HepG2 (cell line): ENCODE measurements at regions not wholly inside any gene's neighbourhood (a gene's known extent, or its start where the extent isn't known, plus 50 kb on each side); places are given as distances from the start of the nearest gene placed in this dataset.
"Not testable (repeated sequence)": the region's sequence is repeated elsewhere in the genome, so short reads cannot be mapped to it uniquely, and the experiment has no call there.

Experiments
- JUND ChIP-seq: sonication (generic); formaldehyde crosslinking; IDR thresholded peaks from 2 replicates; pipeline ENCODE4 v1.8.0; 2022; ENCODE audit warnings: mild to moderate bottlenecking, missing genetic modification reagents
- SMAD1 ChIP-seq: sonication (generic); formaldehyde crosslinking; IDR thresholded peaks from 2 replicates; pipeline ENCODE4 v1.4.0; 2020; ENCODE audit warnings: missing genetic modification reagents, low read depth, mild to moderate bottlenecking, borderline replicate concordance
- TF ChIP-seq, protein P1 (sequence below): sonication (generic); formaldehyde crosslinking; IDR thresholded peaks from 2 replicates; pipeline ENCODE4 v1.4.0; 2020; ENCODE audit warnings: missing genetic modification reagents

DNA sequence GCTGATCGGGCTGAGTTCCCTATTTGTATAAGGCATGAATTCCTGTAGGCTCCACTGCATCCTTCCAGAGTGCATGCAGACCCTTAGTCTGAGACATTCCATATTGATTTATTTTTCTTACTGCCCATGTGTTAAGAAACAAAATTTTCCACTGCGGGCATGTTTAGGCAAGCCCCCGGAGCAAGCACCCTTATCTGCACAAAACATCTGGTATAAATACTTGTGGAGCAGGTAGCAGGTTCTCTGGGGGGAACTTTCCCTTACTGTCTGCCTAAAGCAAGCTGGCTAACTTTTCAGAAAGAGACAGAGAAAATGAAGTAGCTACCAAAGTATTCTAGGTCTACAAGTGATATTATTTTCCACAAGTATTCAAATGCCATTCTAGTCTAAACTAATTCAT is 1338.5 kb upstream of the PCDH10 start:
- TF ChIP-seq, protein P1, sequence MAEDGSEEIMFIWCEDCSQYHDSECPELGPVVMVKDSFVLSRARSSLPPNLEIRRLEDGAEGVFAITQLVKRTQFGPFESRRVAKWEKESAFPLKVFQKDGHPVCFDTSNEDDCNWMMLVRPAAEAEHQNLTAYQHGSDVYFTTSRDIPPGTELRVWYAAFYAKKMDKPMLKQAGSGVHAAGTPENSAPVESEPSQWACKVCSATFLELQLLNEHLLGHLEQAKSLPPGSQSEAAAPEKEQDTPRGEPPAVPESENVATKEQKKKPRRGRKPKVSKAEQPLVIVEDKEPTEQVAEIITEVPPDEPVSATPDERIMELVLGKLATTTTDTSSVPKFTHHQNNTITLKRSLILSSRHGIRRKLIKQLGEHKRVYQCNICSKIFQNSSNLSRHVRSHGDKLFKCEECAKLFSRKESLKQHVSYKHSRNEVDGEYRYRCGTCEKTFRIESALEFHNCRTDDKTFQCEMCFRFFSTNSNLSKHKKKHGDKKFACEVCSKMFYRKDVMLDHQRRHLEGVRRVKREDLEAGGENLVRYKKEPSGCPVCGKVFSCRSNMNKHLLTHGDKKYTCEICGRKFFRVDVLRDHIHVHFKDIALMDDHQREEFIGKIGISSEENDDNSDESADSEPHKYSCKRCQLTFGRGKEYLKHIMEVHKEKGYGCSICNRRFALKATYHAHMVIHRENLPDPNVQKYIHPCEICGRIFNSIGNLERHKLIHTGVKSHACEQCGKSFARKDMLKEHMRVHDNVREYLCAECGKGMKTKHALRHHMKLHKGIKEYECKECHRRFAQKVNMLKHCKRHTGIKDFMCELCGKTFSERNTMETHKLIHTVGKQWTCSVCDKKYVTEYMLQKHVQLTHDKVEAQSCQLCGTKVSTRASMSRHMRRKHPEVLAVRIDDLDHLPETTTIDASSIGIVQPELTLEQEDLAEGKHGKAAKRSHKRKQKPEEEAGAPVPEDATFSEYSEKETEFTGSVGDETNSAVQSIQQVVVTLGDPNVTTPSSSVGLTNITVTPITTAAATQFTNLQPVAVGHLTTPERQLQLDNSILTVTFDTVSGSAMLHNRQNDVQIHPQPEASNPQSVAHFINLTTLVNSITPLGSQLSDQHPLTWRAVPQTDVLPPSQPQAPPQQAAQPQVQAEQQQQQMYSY, result not testable (repeated sequence)
- TF ChIP-seq SMAD1, JUND (CRISPR knock-in tag): not testable (repeated sequence)
